GM19468 (cell line): ENCODE measurements at regions not wholly inside any gene's neighbourhood (a gene's known extent, or its start where the extent isn't known, plus 50 kb on each side); places are given as distances from the start of the nearest gene placed in this dataset.

Experiments
- ATAC-seq: cut with Tn5 transposase; IDR thresholded peaks from one replicate; pipeline ENCODE4 v1.9.1; 2021; ENCODE audit warnings: mild to moderate bottlenecking, moderate library complexity, moderate number of reproducible peaks; ENCODE audit not compliant: unreplicated experiment; ENCODE audit errors: extremely low read depth

GRCh38 chr12:85568395-85569103 is 267.7 kb downstream of the RASSF9 start:
- ATAC-seq: no peak

DNA sequence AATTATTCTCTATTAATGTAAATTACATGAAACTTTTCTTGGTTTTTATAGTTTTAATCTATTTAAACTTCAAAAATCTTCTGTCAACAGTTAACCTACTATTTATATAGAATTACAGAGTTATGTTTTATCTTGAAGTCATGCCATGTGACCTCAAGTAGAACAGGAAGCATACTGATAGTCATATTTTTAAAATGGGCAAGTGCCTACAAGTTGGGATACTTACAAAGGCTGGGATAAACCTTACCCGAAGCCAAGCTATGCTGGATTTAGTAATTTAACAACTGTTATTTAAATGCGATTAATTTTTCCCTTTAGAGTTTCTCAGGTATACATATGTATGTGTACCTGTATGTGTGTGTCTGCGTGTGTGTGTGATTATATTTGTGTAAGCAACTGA is 266.9 kb downstream of the RASSF9 start:
- no peak for ATAC-seq

DNA sequence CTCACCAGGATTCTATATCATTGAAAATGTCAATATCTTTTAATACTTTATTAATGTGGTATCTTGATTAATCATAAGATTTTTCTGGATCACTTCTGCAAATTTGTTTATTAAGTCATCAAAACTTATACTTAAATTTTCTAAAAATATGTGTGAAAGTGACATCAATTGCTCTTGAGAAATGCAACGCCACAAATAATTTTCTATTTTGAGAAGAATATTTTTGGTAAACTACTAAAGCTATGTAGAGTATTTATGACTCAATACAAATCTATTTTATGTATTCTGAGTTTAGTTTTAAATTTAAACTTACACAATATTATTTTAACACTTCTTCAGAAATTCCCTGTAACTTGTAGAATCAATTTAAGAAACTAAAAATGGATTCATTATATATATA is 263.3 kb downstream of the RASSF9 start:
- no peak for ATAC-seq

DNA sequence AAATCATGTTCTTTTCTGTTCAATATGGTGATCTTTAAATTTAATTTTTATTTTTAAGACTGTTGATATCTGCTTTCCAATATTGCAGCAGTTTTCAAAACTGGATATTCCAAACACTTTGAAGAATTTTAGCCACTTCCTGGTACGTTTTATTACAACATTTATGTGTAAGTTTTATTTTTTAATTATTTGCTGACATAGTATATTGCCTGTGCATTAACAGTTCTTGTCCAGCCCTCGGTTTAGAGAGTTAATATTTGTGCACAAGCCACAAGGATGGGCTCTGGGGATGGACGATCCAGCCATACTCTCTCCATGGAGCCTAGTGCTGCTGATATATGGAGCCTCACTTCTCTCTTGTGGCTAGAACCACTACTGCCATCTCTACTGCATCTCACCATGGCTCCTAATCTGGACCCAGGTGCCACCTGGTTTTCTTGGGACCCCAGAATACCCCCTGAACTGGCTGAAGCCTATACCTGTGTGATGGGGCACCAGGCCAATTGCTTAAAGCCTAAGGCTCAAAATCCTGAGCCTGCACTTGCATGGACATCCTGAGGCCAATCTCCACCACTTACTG is 262.5 kb downstream of the RASSF9 start:
- ATAC-seq: no peak

DNA sequence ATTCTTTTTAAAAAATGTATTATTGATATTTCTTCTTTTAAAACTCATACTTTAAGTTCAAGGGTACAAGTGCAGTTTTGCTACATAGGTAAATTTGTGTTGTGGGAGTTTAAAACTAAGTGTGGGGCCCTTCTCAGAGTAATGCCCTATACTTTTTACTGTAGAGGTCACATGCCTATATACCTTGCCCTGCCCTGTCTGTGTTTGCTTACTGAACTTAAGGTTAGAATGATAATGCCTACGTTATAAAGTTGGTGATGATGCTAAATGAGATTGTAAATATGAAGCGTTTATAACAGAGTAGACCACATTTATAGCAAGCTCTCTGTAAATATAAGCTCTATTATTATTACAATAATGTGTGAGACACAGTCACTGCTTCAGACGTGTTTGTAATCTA is 261.9 kb downstream of the RASSF9 start:
- ATAC-seq: no peak

GRCh38 chr12:85575120-85576096 is 260.8 kb downstream of the RASSF9 start:
- peak; percentile 97 for ATAC-seq

- no peak for ATAC-seq
These were observed 255.5 kb downstream of the RASSF9 start for GRCh38 chr12:85580562-85581168.

DNA sequence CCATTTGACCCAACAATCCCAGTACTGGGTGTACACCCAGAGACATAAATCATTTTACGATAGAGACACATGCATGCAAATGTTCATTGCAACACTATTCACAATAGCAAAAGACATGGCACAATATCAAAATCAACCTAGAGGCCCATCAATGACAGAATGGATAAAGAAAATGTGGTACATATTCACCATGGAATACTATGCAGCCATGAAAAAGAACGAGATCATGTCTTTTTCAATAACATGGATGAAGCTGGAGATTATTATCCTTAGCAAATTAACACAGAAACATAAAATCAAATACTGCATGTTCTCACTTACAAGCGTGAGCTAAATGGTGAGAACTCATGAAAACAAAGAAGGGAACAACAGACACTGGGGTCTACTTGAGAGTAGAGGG is 249.1 kb downstream of the RASSF9 start:
- no peak for ATAC-seq

DNA sequence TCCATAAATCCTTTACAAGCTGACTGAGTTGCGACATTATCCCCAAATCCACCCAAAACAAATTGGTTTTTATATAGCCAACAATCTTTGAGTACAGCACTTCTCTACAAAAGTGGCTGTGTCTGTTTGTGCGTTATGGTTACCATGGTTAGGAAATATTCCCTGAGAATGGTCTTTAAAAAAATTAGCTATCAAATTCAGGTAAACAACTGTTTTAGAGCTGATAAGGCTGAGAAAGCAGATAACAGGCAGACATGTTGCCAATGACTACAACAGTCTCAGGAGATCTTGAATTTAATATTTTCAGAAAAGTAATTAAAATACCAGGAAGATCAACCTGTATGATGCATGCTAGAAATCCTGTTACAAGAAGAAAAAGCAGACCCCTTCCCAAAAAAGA is 248.0 kb downstream of the RASSF9 start:
- ATAC-seq: no peak

GRCh38 chr12:85600841-85601240 is 235.4 kb downstream of the RASSF9 start:
- ATAC-seq: no peak

- ATAC-seq: no peak
These were observed 232.7 kb downstream of the RASSF9 start for GRCh38 chr12:85603556-85603955.

DNA sequence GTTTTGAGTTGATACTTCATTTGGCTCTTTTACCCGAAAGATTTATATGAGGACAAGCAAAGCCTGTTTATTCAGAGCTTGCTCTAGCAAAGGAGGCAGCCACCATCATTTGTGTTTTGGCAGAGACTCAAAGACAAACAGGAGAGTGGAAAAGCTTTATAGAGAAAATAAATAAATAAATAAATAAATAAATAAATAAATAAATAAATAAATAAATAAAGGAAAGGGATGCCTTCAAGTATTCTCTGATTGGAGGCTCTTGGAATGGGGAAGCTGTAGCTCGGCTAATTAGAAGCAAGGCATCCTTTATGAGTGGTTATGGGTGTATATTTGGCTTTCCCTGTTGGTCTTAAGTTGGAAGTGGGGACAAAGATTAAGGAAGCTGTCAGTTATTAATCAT is 229.8 kb downstream of the RASSF9 start:
- ATAC-seq: no peak

- ATAC-seq: no peak
These were observed 226.4 kb downstream of the RASSF9 start for GRCh38 chr12:85609778-85610177.

DNA sequence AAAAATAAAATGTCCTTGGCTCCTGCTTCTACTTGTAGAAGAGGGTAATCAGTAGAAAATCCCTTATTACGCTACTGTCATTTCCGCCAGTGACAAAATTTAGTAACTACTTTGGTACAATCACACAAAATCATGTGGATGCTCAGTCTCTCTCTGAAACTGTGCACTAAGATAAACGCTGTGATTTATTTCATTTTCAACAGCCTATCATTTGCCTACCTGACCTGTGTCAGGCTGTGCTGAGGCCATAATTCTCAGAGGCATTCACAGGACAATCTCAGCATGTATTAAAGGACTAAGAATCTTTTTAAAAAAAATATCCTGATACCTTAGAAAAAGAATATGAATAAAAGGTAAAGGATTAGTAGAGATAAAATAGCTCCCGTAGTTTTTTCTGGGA is 226.0 kb downstream of the RASSF9 start:
- no peak for ATAC-seq

DNA sequence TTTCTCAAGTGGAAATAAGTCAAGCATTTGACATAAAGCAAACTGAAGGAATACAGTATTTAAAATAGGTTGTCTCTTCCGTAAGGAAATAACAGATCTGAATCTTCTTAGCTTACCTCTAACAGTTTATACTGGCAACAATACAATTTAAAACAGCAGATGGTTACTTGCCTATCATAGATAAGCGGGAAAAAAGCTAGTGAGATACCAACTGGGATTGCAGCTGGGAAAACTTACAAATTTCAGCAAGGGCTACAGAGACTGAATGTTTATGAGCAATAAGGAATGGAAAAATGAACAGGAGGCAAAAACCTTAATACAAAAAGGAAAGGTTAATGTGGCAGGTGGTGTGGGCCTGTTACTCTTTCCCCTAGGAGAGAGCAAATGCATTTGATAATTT is 220.0 kb downstream of the RASSF9 start:
- no peak for ATAC-seq

DNA sequence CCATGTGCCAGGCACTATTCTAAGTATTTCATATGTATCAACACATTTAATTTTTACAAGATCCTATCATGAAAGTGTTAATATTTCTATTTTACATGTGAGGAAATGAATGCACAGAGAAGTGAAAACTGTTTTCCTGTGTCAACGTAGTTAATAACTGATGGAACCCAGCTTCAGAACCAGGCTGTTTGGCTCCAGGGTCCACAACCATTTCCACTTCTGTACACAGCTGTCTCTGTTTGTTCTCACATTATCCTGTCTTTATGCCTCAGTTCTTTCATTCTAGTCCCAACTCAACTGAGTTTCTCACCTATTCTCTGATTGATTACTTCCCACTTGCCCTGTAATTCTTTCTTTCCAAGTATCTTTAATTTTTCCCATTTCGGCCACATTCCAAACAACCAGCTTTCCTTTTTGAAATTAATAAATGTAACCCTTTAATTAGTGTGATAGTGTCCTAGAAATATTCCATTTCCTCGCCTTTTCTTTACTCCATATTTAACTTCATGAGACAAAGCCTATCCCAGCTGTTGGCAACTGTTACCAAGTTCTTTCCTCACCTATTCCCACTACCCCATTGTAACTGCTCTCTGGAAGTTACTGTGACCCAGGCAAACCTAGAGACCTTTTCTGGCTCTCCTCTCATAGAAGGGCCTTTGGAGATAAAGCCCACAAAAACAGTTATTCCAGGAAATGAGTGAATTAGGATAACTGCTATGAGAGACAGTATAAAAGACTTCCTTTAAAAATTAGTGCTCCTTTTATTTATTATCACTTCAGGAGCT is 218.7 kb downstream of the RASSF9 start:
- no peak for ATAC-seq

GRCh38 chr12:85621041-85621440 is 215.2 kb downstream of the RASSF9 start:
- ATAC-seq: no peak

- ATAC-seq: no peak
These were observed 212.4 kb downstream of the RASSF9 start for GRCh38 chr12:85623763-85624162.

- ATAC-seq: no peak
These were observed 210.7 kb downstream of the RASSF9 start for GRCh38 chr12:85625467-85625866.
